PC-9 (cell line): ENCODE measurements at regions not wholly inside any gene's neighbourhood (a gene's known extent, or its start where the extent isn't known, plus 50 kb on each side); places are given as distances from the start of the nearest gene placed in this dataset.

Source experiments
- EZH2 ChIP-seq: fragments of 200-600 bp; sonication (generic); IDR thresholded peaks from 2 replicates; pipeline ENCODE4 v1.8.0; 2017; ENCODE audit warnings: antibody characterized with exemption, low read depth
- TF ChIP-seq, protein P1 (sequence below): fragments of 200-600 bp; sonication (generic); conservative IDR thresholded peaks from 2 replicates; pipeline ENCODE4 v1.6.1; 2017; ENCODE audit warnings: mixed run types, antibody characterized with exemption, mild to moderate bottlenecking, moderate library complexity

DNA sequence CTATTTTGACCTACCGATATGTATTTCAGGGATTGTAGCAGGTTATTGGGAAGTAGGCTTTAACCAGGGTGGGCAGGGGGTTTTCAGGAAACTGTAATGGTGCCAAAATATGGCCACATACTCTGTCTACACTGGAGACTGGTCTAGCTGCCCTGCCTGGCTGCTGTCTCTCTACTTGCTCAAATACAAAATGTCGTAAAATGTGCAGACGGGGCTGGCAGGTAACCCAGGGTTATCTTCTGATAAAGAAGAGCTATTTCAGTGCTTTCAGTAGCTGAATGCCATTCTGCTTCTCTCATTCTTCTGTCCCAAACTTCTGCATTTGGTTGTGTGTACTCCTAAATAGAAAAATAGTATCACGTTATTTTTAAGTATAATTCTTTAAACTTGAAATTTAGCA is 616.2 kb downstream of the EPM2A start:
- TF ChIP-seq, protein P1, sequence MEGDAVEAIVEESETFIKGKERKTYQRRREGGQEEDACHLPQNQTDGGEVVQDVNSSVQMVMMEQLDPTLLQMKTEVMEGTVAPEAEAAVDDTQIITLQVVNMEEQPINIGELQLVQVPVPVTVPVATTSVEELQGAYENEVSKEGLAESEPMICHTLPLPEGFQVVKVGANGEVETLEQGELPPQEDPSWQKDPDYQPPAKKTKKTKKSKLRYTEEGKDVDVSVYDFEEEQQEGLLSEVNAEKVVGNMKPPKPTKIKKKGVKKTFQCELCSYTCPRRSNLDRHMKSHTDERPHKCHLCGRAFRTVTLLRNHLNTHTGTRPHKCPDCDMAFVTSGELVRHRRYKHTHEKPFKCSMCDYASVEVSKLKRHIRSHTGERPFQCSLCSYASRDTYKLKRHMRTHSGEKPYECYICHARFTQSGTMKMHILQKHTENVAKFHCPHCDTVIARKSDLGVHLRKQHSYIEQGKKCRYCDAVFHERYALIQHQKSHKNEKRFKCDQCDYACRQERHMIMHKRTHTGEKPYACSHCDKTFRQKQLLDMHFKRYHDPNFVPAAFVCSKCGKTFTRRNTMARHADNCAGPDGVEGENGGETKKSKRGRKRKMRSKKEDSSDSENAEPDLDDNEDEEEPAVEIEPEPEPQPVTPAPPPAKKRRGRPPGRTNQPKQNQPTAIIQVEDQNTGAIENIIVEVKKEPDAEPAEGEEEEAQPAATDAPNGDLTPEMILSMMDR: no peak
- TF ChIP-seq EZH2: no peak
